GM12873 (cell line): ENCODE measurements at regions not wholly inside any gene's neighbourhood (a gene's known extent, or its start where the extent isn't known, plus 50 kb on each side); places are given as distances from the start of the nearest gene placed in this dataset.

Experiments
- TF ChIP-seq, protein P1 (sequence below): IDR thresholded peaks from 2 replicates; pipeline ENCODE4 v1.5.1; 2012; ENCODE audit warnings: low read depth, mild to moderate bottlenecking, moderate library complexity, low read length, control low read depth; ENCODE audit not compliant: insufficient read depth; ENCODE audit errors: missing control alignments

- TF ChIP-seq, protein P1, sequence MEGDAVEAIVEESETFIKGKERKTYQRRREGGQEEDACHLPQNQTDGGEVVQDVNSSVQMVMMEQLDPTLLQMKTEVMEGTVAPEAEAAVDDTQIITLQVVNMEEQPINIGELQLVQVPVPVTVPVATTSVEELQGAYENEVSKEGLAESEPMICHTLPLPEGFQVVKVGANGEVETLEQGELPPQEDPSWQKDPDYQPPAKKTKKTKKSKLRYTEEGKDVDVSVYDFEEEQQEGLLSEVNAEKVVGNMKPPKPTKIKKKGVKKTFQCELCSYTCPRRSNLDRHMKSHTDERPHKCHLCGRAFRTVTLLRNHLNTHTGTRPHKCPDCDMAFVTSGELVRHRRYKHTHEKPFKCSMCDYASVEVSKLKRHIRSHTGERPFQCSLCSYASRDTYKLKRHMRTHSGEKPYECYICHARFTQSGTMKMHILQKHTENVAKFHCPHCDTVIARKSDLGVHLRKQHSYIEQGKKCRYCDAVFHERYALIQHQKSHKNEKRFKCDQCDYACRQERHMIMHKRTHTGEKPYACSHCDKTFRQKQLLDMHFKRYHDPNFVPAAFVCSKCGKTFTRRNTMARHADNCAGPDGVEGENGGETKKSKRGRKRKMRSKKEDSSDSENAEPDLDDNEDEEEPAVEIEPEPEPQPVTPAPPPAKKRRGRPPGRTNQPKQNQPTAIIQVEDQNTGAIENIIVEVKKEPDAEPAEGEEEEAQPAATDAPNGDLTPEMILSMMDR: no peak
Measured at GRCh38 chr3:16114930-16115329, 59.5 kb upstream of the GALNT15 start.

GRCh38 chr3:16118396-16118795 is 56.1 kb upstream of the GALNT15 start:
- TF ChIP-seq, protein P1: no peak

- TF ChIP-seq, protein P1: no peak
Measured at GRCh38 chr3:16119887-16120286, 54.6 kb upstream of the GALNT15 start.

DNA sequence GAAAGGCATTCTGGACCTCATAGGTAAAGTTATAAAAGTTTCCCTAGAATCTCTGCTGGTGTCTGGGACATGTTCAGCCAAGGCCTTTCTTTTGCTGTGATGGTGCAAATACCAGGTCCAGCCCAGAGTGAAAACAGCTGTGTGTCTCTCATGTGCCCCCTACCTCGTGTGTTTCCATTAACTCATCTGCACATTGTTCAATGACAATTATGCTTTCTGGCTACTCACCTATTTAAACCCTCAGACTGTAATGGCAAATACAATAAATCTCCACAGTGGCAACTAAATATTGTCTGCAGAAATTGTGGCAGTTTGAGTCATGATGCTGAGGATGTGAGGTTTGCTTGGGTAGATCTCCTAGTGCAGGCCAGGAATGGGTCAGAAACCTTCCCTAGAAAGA is 53.1 kb upstream of the GALNT15 start:
- TF ChIP-seq, protein P1: no peak

DNA sequence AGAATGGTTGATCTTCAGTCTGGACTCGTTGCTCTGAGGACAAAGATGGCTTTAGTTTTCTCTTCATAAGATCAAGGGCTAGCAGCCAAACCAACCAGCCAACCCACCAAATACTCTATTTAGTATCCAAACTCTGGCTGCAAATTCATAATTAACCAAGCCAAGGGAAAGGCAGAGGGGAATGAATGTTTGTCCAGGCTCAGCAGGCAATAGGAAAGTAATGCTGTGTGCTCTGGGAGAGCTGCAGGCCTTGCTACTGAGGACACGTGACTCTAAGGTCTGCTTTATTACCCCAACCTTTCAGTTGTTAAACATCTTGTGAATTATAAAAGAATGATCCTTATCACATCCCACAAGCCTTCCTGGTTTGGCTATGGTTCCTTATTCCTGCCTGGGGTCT is 52.3 kb upstream of the GALNT15 start:
- TF ChIP-seq, protein P1: no peak

DNA sequence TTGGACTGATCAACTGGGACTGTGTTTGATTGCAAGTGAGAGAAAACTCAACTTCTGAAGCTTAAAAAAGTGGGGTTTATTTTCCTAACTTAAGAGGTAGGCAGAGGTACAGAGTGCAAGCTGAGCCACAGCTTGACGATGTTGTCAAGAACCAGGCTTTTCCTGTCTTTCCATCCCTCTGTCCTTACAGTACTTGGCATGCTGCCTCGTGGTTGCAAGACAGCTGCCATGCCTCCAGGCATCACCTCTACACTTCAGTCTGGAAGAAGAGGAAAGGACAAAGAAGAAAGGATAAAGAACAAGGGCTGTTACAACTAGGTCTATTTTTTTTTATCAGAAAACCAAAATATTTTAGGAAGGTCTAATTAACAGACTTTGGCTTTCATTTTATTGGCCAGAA is 51.8 kb upstream of the GALNT15 start:
- TF ChIP-seq, protein P1: no peak

GRCh38 chr3:16124636-16125035 is 49.8 kb upstream of the GALNT15 start:
- TF ChIP-seq, protein P1: no peak
